Nephron progenitor cell (in vitro differentiated cells): ENCODE measurements at regions not wholly inside any gene's neighbourhood (a gene's known extent, or its start where the extent isn't known, plus 50 kb on each side); places are given as distances from the start of the nearest gene placed in this dataset.

Experiments used
- DNase-seq: peaks from one replicate; pipeline ENCODE4 v3.0.0; 2021
- H3K27ac Mint-ChIP-seq: 2 replicates; pipeline ENCODE4 v1.8.0; 2021; ENCODE audit warnings: mild to moderate bottlenecking, moderate library complexity, mixed read lengths
- H3K27me3 Mint-ChIP-seq: 2 replicates; pipeline ENCODE4 v1.8.0; 2021; ENCODE audit warnings: mild to moderate bottlenecking, low read depth, mixed read lengths; ENCODE audit not compliant: poor library complexity
- H3K36me3 Mint-ChIP-seq: 2 replicates; pipeline ENCODE4 v1.8.0; 2021; ENCODE audit warnings: low read depth, mixed read lengths
- H3K4me1 Mint-ChIP-seq: 2 replicates; pipeline ENCODE4 v1.8.0; 2021; ENCODE audit warnings: mixed read lengths
- H3K4me3 Mint-ChIP-seq: 2 replicates; pipeline ENCODE4 v1.8.0; 2021; ENCODE audit warnings: mild to moderate bottlenecking, moderate library complexity, mixed read lengths
- H3K9me3 Mint-ChIP-seq: 2 replicates; pipeline ENCODE4 v1.8.0; 2021; ENCODE audit warnings: mild to moderate bottlenecking, moderate library complexity, mixed read lengths
- CTCF ChIP-seq: fragments of 200-600 bp; sonication (generic); IDR thresholded peaks from 2 replicates; pipeline ENCODE4 v1.5.0; 2021; ENCODE audit warnings: antibody characterized with exemption

DNA sequence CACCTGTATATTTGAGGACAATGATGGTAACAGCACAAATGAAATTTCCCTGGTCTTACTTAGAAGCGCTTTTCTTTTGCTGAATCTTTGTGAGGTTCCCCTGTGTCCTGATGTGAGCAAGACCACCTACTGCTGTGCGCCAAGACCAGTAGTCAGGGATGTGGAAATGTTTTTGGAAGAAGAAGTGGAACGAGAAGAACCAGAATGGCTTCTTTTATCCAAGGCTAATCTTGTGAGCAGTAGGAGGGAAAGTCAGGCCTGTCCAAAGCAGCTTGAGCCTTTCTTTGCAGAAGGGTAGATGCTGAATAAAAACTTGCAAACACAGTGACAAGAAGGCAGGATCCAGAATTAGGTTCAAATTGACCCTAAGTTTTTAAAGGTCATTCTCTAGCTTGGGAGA is 223.0 kb downstream of the FAT3 start:
- DNase-seq, result no peak
- Mint-ChIP-seq H3K4me3 (no peak overlapping the region), H3K36me3 (peaks cover 18% of the 10 kb centered on the region), H3K27ac (no peak overlapping the region), H3K27me3 (peaks cover 7% of the 10 kb centered on the region), H3K9me3 (no peaks in the 10 kb centered on the region), H3K4me1 (peaks cover 90% of the 10 kb centered on the region)
- no peak for TF ChIP-seq CTCF

- Mint-ChIP-seq H3K27me3 (peaks cover 7% of the 10 kb centered on the region), H3K36me3 (peaks cover 13% of the 10 kb centered on the region), H3K4me3 (no peak overlapping the region), H3K9me3 (no peaks in the 10 kb centered on the region), H3K4me1 (peaks cover 79% of the 10 kb centered on the region), H3K27ac (no peak overlapping the region)
- no peak for DNase-seq
- TF ChIP-seq CTCF, result no peak
These were observed 224.6 kb downstream of the FAT3 start for GRCh38 chr11:92449222-92449621.

- H3K4me1 Mint-ChIP-seq, result peaks cover 73% of the 10 kb centered on the region
- no peak overlapping the region for H3K4me3 Mint-ChIP-seq
- DNase-seq, result no peak
- H3K27ac Mint-ChIP-seq, result no peak overlapping the region
- TF ChIP-seq CTCF, result no peak
- H3K27me3 Mint-ChIP-seq, result peaks cover 7% of the 10 kb centered on the region
- H3K36me3 Mint-ChIP-seq, result peaks cover 12% of the 10 kb centered on the region
- no peaks in the 10 kb centered on the region for H3K9me3 Mint-ChIP-seq
These were observed 225.2 kb downstream of the FAT3 start for GRCh38 chr11:92449780-92450179.

DNA sequence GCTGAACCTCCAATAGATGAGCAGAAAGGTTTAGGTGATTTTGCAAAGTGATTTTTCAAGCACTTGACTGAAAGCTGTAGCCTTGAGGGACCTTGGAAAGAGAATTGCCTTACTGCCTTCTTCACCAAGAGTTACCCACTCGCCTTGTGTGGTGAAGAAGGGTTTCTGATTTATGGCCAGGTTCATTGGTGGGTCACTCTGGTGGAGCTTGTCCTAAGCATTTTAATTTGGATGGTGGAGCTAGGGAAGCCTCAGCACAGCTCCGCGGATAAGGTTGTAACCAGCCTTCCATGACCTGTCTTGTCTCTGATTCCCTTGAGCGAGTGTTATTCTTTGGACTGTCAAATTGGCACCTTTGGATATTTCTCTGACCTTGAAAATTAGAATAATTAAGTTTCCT is 226.4 kb downstream of the FAT3 start:
- Mint-ChIP-seq H3K4me3 (no peak overlapping the region), H3K36me3 (peaks cover 4% of the 10 kb centered on the region), H3K4me1 (peaks cover 61% of the 10 kb centered on the region), H3K27me3 (peaks cover 7% of the 10 kb centered on the region), H3K9me3 (no peaks in the 10 kb centered on the region), H3K27ac (peak overlapping the region; percentile 79)
- TF ChIP-seq CTCF, result no peak
- peak; percentile 23 for DNase-seq

- no peaks in the 10 kb centered on the region for H3K9me3 Mint-ChIP-seq
- H3K36me3 Mint-ChIP-seq, result peaks cover 4% of the 10 kb centered on the region
- DNase-seq, result no peak
- TF ChIP-seq CTCF, result no peak
- H3K27ac Mint-ChIP-seq, result no peak overlapping the region
- peaks cover 4% of the 10 kb centered on the region for H3K27me3 Mint-ChIP-seq
- no peak overlapping the region for H3K4me3 Mint-ChIP-seq
- H3K4me1 Mint-ChIP-seq, result peaks cover 56% of the 10 kb centered on the region
These were observed 228.4 kb downstream of the FAT3 start for GRCh38 chr11:92453055-92453454.

DNA sequence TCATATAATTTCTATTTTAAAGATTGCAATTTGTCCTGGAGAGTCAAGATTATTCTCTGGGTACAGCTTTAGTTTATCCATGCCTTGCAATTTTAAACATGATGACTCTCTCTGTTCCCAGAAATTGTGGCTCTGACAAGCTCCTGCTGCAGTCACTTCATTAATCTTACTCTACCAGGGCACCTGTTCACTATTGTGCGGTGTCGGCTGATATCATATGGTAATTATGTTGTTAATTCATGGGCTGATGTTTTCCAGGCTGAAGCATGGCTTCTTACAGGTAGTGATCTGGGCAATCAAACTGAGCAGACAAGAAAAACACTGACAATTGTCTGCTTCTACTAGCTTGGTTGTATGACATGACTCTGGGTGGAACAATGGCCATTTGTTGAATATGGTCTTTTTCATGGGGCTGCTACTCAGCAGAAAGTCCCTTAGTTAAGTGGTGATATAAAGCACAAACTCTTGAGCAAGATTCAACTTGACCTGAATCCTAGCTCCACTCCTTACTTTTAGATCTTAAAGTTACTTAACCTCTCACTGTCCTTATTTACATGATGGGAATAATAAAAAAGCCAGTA is 230.7 kb downstream of the FAT3 start:
- Mint-ChIP-seq H3K36me3 (peaks cover 8% of the 10 kb centered on the region), H3K4me3 (no peak overlapping the region), H3K27ac (no peak overlapping the region), H3K4me1 (peaks cover 53% of the 10 kb centered on the region), H3K27me3 (peaks cover 4% of the 10 kb centered on the region), H3K9me3 (no peaks in the 10 kb centered on the region)
- DNase-seq, result no peak
- TF ChIP-seq CTCF, result no peak
